RKO (cell line): ENCODE measurements at regions not wholly inside any gene's neighbourhood (a gene's known extent, or its start where the extent isn't known, plus 50 kb on each side); places are given as distances from the start of the nearest gene placed in this dataset.
"Not testable (repeated sequence)": the region's sequence is repeated elsewhere in the genome, so short reads cannot be mapped to it uniquely, and the experiment has no call there.

Experiments
- DNase-seq: peaks from one replicate; pipeline ENCODE4 v3.0.0-alpha.2; 2016; ENCODE audit warnings: low spot score

DNA sequence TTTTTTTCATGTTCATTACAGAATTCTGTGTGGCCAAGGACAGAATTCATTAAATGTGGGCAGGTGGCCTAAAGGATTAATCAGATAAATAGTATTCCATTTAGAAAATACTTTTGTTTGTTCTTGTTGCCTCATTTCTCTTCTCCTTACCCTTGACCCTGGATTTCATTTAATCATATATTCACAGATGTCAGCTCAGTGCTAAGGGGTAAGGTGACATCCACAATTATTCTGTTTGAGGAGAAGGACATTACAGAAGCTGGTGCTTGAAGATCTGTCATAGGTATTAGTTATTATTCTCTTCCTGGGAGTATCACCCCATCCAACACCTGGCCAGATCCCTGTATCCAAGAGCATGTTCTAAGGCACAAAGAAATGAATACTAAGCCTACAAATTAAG, 961.1 kb downstream of the XPNPEP1 start:
- DNase-seq = no peak

DNA sequence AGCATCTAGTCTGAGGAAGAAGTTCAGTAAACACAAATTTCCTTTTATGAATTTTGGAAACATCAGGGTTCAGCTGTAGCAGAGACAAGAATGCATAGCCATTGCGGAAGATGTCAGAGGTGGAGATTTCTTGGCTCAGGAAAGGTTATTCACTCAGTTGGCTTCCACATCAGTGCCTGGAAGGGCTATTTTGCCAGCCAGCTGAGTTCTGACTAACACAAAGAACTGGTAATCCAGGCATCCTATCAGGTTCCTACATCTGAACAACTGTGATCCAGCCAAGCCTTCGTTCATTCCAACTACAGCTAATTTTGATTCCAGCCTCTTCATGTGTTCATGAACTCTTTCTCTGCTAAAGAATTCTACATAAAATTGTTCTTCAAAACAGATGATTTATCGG, 965.6 kb downstream of the XPNPEP1 start:
- no peak for DNase-seq

- DNase-seq = no peak
Observed at GRCh38 chr10:108956149-108956548, 967.2 kb downstream of the XPNPEP1 start.

- DNase-seq = not testable (repeated sequence)
Observed at GRCh38 chr10:108920029-108920428, 1003.3 kb downstream of the XPNPEP1 start.

DNA sequence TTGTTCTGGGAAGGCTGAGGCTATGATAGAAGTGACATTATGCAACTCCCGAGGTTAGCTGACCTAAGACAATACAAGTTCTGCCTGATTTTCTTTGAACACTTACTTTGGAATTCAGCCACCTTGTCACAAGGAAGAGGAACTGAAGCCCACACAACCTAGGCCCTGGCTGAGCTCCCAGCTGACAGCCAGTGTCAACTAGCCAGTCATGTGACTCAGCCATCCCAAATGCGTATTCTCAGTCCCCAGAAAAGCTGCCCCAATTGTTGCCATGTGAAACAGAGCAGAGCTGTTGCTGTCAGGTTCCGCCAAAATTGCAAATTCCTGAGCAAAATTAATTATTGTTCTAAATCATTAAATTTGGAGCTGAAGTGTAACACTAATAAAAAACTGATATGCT, 1010.0 kb downstream of the XPNPEP1 start:
- no peak for DNase-seq

- no peak for DNase-seq
Observed at GRCh38 chr10:108911814-108912541, 1011.3 kb downstream of the XPNPEP1 start.

DNA sequence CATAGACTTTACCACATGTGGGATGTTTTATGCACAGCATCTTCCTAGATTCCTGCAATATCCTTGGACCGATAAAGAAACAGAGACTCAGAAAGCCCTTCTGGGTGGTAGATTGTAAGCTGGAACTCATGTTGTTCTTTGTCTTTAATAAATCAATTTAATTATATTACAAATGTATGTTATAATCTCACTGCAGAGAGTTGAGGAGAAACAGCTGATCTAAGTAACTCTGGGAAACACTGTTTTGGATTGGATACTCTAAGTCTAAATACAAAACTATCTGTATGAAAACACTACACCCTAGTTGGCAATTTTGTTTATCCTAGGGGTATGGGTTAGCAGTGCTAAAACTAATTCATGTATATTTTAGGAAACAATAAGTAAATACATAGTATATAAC, 1015.2 kb downstream of the XPNPEP1 start:
- no peak for DNase-seq

GRCh38 chr10:108905821-108906220, 1017.5 kb downstream of the XPNPEP1 start:
- no peak for DNase-seq

- DNase-seq = no peak
Observed at GRCh38 chr10:108905171-108905570, 1018.1 kb downstream of the XPNPEP1 start.

DNA sequence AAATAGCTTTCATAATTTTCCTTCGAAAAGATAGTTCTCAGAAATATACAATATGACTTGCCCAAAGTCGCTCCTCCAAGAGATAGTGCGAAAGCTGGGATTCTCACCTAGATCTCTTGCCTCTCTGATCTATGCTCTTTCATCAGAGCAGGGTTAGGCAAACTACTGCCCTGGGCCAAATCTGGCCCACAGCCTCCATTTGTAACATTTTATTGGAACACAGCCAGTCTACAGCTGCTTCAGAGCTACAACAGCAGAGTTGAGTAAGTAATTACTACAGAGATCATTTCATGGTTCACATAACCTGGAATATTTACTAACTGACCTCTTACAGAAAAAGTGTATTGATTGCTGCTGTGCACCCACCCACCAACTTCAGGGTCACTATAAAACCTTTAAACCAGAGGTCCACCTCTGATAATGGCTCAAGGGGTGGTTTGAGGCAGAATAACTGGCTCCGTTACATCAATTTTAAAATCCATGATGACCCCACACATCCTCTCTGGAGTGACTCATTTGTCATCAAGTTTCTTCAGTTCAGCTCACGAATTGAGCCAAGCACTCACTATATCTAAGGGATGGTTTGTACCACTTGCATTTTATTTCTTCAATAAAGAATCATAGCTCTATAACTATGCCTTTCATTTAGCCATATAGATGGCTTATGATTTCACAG, 1019.0 kb downstream of the XPNPEP1 start:
- DNase-seq = no peak

DNA sequence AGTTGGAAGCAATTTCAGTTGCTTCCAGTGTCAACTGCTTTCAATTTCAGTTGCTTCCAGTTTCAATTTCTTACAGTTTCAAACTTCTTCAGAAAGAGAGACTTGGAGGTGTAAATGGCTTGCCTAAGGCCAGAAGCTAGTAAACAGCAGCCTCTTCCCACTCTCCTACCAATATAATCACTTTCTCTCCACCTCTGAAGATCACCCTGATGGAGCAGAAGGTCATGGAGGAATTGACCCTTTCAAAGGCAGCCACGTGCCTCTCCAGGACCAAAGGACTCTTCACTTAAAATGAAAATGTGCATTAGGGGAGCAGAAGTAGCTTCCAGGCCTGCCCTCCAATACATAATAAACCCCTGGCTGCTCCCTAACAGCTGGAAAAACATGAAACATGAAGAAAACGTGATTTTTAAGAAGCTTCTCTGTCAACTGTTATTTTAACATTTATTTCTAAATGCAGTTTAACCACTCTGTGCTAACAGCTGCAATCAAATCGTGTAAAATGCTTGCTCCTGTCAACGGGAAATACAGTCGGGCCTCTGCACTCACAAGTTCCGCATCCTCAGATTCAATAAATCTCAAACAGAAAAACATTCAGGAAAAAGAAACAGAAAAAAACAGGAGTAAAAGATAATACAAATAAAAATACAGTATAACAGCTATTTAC, 1020.6 kb downstream of the XPNPEP1 start:
- no peak for DNase-seq

DNA sequence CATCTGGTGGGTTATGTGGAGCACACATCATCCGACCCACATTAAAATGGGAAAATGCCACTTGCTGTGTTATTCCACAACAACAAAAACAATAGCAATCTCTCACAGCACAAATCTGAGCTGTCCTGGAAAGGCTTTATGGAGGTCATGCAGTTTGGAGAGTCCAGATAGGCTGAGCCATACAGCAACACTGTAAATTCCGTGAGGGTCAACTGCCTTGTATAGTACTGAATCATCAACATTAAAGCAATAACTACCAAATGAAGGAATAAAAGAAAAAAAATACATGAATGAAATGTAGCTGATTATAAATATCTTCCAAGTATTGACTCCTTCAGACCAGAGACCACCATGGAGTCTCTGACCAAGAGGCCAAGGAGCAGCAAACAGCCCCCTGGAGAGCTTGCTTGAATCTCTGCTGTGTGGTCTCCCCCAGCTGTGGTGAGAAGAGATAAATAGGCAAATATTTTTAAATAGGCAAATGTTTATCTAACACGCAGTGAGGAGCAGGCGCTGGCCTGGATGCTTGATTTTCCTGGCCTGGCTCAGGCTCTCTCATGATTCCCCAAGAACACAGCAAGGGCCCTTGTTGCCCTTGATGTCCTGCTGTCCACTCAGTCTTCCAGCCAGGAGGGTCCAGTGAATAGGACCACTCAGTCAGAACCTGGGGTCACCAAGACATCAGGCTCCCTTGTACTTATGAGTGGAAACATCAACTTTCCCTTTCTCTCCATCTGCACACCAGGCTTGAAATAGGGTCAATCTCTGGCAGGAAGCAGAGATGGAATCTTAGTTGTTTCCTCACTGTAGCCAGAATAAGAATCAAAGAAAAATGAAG, 1021.3 kb downstream of the XPNPEP1 start:
- no peak for DNase-seq

DNA sequence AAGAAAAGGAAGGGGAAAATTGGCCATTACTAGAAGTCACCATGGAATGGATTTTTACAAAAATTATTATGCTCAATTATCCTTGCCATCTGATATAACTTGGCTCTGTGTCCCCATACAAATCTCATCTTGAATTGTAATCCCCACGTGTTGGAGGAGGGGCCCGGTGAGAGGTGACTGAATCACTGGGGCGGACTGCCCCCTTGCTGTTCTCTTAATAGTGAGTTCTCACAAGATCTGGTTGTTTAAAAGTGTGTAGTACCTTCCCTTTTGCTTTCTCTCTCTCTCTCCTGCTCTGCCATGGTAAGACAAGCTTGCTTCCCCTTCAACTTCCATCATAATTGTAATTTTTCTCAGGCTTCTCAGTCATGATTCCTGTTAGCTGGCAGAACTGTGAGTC, 1023.6 kb downstream of the XPNPEP1 start:
- DNase-seq = no peak

DNA sequence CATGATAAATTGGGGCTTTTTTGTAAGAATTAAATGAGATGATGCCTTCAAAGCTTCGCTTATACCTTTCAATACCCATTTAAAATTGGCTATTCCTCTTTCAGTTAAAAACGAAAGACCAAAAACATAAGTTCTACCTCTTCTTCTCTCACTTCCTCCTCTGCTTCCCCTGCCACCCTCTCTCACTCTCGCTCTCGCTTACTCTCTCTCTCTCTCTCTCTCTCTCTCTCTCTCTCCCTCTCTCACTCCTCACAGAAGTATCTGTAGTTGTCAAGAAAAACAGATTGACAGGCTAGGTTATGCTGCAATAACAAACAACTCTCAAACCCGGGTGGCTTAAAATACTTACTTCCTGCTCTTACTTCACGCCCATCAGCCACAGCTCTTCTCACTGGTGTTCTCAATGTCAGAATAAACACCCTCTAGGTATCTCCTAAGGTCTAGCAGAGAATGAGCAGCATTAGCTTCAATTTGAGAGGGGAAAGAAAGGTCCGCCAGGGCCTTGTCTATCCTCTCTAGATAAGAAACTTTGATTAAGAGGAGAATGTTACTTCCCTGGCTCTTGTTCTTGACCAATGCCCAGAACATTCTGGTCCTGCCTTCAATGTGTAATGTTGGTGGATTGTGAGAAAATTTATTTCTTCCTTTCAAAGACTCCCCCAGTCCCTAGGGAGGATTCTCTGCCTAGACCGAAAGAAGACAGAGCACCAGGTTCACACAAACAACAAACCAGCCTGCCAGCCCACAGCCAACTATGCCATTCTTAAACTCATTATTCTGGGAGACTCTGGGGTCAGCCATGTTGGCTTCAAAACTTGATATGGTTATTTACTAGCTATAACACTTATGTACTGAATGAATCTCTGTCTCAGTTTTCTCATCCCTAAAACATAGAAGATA, 1028.7 kb downstream of the XPNPEP1 start:
- no peak for DNase-seq

DNA sequence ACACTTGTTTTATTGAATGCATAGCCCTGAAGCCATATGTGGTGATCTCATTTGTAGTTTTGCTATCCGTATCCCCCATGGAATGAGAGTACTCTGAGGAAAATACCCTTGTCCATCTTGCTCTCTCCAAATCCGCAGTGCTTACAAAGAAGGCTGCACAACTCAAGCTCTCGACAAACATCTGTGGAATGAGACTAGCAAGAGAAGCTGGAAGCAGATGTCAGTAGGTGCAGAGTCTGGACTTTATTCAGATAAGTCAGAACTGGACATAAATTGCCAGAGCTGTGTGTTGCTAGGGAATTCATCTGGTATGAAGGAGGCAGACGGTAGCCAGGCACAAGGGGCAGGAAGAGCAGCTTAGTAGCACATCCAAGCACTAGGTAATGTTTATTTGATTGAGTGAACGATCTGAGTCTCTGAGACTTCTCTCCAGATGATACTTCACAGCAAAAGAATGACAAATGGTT, 1046.2 kb downstream of the XPNPEP1 start:
- no peak for DNase-seq

GRCh38 chr10:108872854-108873253, 1050.5 kb downstream of the XPNPEP1 start:
- no peak for DNase-seq

GRCh38 chr10:108868881-108869280, 1054.4 kb downstream of the XPNPEP1 start:
- no peak for DNase-seq

DNA sequence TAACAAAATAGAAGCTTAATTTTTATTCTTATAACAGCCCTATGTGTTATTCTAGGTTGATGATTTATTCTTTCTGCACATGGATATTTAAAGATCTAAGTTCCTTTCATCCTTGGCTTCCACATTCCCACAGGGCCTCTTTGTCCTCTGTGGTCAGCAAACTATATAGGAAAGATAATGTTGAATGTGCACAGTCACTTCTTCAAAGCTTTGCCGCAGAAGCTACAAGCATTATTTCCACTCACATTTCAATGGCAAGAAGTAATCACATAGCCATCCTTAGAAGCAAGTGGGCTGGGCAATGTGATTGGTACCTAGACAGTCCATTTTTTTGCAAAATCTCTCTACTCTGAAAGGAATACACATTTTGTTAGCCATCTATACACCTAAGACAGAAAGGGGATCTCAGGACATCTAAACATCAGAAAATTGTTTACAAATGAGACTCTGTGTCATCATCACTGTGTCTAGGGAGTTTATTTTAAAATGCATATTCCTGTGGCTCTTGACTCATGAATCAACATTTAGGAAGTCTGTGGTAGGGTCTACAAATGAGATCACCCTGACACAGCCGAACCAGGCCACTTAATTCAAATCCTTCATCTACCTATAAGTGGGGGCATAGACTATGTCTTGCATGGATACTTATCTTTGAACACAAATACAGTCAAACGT, 1060.5 kb downstream of the XPNPEP1 start:
- DNase-seq = no peak

GRCh38 chr10:108861181-108861754, 1062.0 kb downstream of the XPNPEP1 start:
- no peak for DNase-seq

DNA sequence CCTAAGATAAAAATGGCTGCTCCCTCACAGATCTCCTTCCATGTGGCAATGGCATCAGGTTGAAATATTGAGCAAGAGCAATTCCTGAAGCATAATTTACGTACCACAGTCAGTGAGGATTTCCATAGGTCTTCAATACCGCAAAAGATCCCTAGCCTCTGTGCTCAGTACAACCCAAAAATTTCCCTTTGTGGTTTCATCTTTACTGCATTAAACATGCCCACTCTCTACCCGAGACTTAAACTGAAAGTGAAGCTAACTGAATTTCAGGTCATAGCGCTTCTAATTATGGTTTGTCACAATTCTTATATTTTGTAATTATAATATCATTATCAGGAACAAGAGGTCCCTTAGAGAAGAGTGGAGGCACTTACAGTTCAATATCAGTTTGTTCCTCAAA, 1071.1 kb downstream of the XPNPEP1 start:
- no peak for DNase-seq
